Esophagus muscularis mucosa (tissue), 3 donors: ENCODE measurements at regions not wholly inside any gene's neighbourhood (a gene's known extent, or its start where the extent isn't known, plus 50 kb on each side); places are given as distances from the start of the nearest gene placed in this dataset.

ENCODE experiments used
- POLR2A ChIP-seq: fragments of 450-650 bp; IDR thresholded peaks from one replicate; pipeline ENCODE4 v1.6.1; 2017; ENCODE audit warnings: antibody characterized with exemption, moderate library complexity, mild to moderate bottlenecking, low read depth
- POLR2AphosphoS5 ChIP-seq, 2 donors: sonication (generic); formaldehyde crosslinking; IDR thresholded peaks; one replicate each; pipeline ENCODE4 v1.6.1; 2017; ENCODE audit warnings: antibody characterized with exemption in 2 of 2
- TF ChIP-seq, protein P1 (sequence below), 3 experiments: fragments of 200-600 bp in 2 of 3; fragments of 450-650 bp in 1 of 3; sonication (generic) in 2 of 3; IDR thresholded peaks; one replicate each; pipeline ENCODE4 v1.5.1; 2017 to 2019; ENCODE audit warnings: antibody characterized with exemption in 3 of 3, mild to moderate bottlenecking in 2 of 3, moderate library complexity in 1 of 3

GRCh38 chr3:109731639-109732473, 394.5 kb upstream of the DPPA4 start:
- TF ChIP-seq, protein P1, sequence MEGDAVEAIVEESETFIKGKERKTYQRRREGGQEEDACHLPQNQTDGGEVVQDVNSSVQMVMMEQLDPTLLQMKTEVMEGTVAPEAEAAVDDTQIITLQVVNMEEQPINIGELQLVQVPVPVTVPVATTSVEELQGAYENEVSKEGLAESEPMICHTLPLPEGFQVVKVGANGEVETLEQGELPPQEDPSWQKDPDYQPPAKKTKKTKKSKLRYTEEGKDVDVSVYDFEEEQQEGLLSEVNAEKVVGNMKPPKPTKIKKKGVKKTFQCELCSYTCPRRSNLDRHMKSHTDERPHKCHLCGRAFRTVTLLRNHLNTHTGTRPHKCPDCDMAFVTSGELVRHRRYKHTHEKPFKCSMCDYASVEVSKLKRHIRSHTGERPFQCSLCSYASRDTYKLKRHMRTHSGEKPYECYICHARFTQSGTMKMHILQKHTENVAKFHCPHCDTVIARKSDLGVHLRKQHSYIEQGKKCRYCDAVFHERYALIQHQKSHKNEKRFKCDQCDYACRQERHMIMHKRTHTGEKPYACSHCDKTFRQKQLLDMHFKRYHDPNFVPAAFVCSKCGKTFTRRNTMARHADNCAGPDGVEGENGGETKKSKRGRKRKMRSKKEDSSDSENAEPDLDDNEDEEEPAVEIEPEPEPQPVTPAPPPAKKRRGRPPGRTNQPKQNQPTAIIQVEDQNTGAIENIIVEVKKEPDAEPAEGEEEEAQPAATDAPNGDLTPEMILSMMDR (IDR thresholded peaks at IDR 0.05) = peak; percentile 73 to 89 (median 73)
- TF ChIP-seq POLR2AphosphoS5 (IDR thresholded peaks at IDR 0.05) = no peak
- no peak for TF ChIP-seq POLR2A
